GM20000 (cell line): ENCODE measurements at regions not wholly inside any gene's neighbourhood (a gene's known extent, or its start where the extent isn't known, plus 50 kb on each side); places are given as distances from the start of the nearest gene placed in this dataset.

ENCODE experiments used
- DNase-seq: peaks from one replicate; pipeline ENCODE4 v3.0.0; 2012; ENCODE audit warnings: low spot score
- TF ChIP-seq, protein P1 (sequence below): IDR thresholded peaks from 2 replicates; pipeline ENCODE4 v1.5.1; 2012; ENCODE audit warnings: mild to moderate bottlenecking, control low read depth; ENCODE audit errors: extremely low read depth, missing control alignments

DNA sequence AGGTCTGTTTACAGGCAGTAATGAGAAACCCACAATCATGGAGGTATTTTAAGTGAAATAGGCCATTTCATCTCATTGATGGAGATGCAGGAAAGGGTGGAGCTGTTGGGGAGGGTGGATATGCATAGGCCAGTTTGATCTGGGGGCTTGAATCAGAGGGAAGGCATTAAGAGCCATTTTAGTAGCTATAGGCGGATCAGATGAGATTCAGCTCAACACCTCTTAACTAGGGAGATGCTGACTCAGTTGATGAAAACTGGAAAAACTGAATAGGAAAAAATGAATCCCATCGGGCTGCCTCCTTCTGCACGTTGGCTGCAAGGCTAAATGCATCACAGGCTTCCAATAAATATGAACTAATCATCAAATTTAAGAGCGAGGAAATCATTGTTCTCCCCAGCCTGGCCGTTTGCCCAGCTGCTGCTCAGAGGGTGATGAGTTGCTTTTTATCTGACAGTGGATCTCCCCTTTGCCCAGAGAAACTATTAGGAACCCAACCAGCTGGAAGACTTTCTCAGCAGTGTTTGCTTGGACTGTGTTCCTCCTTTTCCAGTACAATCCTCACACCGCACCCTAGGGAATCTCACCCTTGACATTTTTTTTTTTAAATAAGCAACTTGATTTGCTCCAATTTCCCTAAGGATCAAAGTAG is 149.6 kb downstream of the SOX9 start:
- TF ChIP-seq, protein P1, sequence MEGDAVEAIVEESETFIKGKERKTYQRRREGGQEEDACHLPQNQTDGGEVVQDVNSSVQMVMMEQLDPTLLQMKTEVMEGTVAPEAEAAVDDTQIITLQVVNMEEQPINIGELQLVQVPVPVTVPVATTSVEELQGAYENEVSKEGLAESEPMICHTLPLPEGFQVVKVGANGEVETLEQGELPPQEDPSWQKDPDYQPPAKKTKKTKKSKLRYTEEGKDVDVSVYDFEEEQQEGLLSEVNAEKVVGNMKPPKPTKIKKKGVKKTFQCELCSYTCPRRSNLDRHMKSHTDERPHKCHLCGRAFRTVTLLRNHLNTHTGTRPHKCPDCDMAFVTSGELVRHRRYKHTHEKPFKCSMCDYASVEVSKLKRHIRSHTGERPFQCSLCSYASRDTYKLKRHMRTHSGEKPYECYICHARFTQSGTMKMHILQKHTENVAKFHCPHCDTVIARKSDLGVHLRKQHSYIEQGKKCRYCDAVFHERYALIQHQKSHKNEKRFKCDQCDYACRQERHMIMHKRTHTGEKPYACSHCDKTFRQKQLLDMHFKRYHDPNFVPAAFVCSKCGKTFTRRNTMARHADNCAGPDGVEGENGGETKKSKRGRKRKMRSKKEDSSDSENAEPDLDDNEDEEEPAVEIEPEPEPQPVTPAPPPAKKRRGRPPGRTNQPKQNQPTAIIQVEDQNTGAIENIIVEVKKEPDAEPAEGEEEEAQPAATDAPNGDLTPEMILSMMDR = no peak
- no peak for DNase-seq

- TF ChIP-seq, protein P1 = no peak
- DNase-seq = no peak
These were observed 150.8 kb downstream of the SOX9 start for GRCh38 chr17:72271603-72272002.

- no peak for DNase-seq
- TF ChIP-seq, protein P1 = no peak
These were observed 152.7 kb downstream of the SOX9 start for GRCh38 chr17:72273289-72274056.

DNA sequence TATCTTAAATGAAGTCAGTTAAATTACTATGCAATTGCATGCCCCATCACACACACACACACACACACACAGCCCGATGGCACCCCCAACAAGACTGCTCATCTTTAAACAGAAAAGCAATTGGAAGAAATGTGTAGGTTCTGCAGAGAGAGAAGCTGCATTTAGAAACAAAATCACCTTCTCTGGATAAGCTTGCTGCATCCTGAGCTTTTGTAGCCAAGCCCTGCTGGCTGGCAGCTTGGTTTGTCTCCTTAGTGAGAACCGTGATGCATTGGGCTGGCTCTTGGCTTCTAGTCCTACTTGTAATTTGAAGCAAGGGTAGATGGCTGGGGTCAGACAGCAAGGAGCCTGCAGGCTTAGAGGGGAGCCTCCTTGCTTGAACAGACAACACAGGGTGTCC is 153.8 kb downstream of the SOX9 start:
- TF ChIP-seq, protein P1 = no peak
- DNase-seq = no peak

- TF ChIP-seq, protein P1 = no peak
- DNase-seq = no peak
These were observed 160.1 kb downstream of the SOX9 start for GRCh38 chr17:72280881-72281280.

DNA sequence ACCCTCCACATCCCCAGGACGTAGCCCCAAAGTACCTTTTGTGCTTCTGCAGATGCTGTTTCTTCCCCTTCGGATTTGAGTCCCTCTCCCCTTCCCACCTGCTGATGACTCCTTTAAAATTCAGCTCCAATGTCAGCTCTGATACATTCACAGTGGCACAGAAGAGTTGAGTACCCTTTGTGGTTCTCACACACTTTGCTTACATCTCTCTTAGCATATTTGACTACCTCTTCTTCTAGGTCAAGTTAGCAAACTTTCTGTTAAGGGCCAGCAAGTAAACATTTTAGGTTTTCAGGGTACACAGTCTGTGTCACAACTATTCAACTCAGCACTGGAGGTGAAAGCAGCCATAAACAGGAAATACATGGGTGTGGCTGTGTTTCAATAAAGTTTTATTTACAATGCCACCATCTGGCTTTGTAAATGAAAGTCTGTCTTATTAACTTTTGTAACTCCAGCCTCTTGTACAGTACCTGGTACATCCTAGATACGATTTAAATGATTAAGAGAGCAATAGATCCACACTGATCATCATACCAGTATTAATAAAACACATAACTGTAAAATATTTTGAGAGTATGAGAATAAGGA is 161.7 kb downstream of the SOX9 start:
- TF ChIP-seq, protein P1 = no peak
- no peak for DNase-seq

DNA sequence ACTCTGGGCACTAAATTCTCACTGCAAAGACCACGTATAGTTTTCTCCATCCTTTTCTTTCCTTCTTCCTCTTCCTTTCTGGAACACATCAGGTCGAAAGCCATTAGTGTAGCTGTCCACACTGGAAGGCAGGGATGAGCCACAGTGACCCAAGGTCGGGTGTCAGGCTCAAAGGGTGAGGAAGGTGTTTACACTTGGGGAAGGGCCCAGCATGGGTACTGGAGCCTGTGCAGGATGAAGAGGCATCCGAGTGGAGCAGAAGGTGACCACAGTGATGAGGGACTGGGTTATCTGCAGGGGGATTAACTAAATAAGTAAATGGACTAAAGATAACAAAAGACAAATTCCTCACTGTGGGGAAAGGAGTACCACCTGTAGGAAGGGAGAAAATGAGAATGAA is 164.0 kb downstream of the SOX9 start:
- DNase-seq = no peak
- TF ChIP-seq, protein P1 = no peak
